CD14-positive monocyte (primary cell): ENCODE measurements at regions not wholly inside any gene's neighbourhood (a gene's known extent, or its start where the extent isn't known, plus 50 kb on each side); places are given as distances from the start of the nearest gene placed in this dataset.

Experiments used
- DNase-seq, 3 donors: peaks; one replicate each; pipeline ENCODE4 v3.0.0-alpha.2; 2011 to 2022
- H2AFZ ChIP-seq: 2 replicates; pipeline ENCODE4 v1.6.0; 2012; ENCODE audit warnings: mild to moderate bottlenecking, low read depth, low read length, inconsistent platforms; ENCODE audit not compliant: insufficient read depth, poor library complexity, severe bottlenecking
- H3K27ac ChIP-seq, 2 donors: 1 replicate in 1 of 2; 2 replicates in 1 of 2; pipeline ENCODE4 v1.5.1; 2012 to 2013; ENCODE audit warnings: low read length in 2 of 2, control low read depth in 1 of 2, inconsistent platforms in 1 of 2, low read depth in 1 of 2, mild to moderate bottlenecking in 1 of 2
- H3K27me3 ChIP-seq, 2 donors: one replicate each; pipeline versions ENCODE4 v1.6.0 to v1.6.1; 2011 to 2013; ENCODE audit warnings: low read length in 2 of 2; ENCODE audit not compliant: control insufficient read depth in 2 of 2, insufficient read depth in 2 of 2
- H3K36me3 ChIP-seq, 2 donors: replicated peaks in 1 of 2; 1 replicate in 1 of 2; 2 replicates in 1 of 2; pipeline versions ENCODE4 v1.5.1 to v1.6.1; 2012 to 2013; ENCODE audit warnings: low read length in 2 of 2, control low read depth in 1 of 2, inconsistent platforms in 1 of 2, mild to moderate bottlenecking in 1 of 2; ENCODE audit not compliant: insufficient read depth in 2 of 2, control insufficient read depth in 1 of 2
- H3K4me1 ChIP-seq, 2 donors: 1 replicate in 1 of 2; 2 replicates in 1 of 2; pipeline versions ENCODE4 v1.5.1 to v1.6.1; 2012 to 2013; ENCODE audit warnings: low read length in 2 of 2, control low read depth in 1 of 2, inconsistent platforms in 1 of 2, mild to moderate bottlenecking in 1 of 2, moderate library complexity in 1 of 2; ENCODE audit not compliant: insufficient read depth in 2 of 2, control insufficient read depth in 1 of 2
- H3K4me2 ChIP-seq: replicated peaks from 2 replicates; pipeline ENCODE3; 2012; ENCODE audit warnings: low read length, moderate library complexity, mild to moderate bottlenecking; ENCODE audit not compliant: poor library complexity, severe bottlenecking; ENCODE audit errors: extremely low read depth
- H3K4me3 ChIP-seq, 3 experiments: fragments of 200-600 bp in 1 of 3; sonication (generic) in 1 of 3; replicated peaks in 1 of 3; 1 replicate in 2 of 3; 2 replicates in 1 of 3; pipeline ENCODE4 v1.5.1; 2011 to 2013; ENCODE audit warnings: low read length in 3 of 3, mild to moderate bottlenecking in 3 of 3, control low read depth in 2 of 3, low read depth in 2 of 3, inconsistent platforms in 1 of 3, moderate library complexity in 1 of 3
- H3K79me2 ChIP-seq: 2 replicates; pipeline ENCODE4 v1.6.0; 2012; ENCODE audit warnings: mild to moderate bottlenecking, control low read depth, inconsistent platforms, low read length, moderate library complexity; ENCODE audit not compliant: insufficient read depth
- H3K9ac ChIP-seq: 2 replicates; pipeline ENCODE4 v1.6.0; 2017; ENCODE audit warnings: low read length, mild to moderate bottlenecking; ENCODE audit not compliant: insufficient read depth, poor library complexity, severe bottlenecking
- H3K9me3 ChIP-seq, 2 donors: replicated peaks in 1 of 2; 1 replicate in 1 of 2; 2 replicates in 1 of 2; pipeline versions ENCODE4 v1.5.1 to v1.6.1; 2012 to 2013; ENCODE audit warnings: low read length in 2 of 2, control low read depth in 1 of 2; ENCODE audit not compliant: control insufficient read depth in 1 of 2, insufficient read depth in 1 of 2
- H4K20me1 ChIP-seq: 2 replicates; pipeline ENCODE4 v1.6.0; 2012; ENCODE audit warnings: mild to moderate bottlenecking, low read length, control low read depth, moderate library complexity; ENCODE audit not compliant: insufficient read depth
- H3K27ac Mint-ChIP-seq, 7 donors: one replicate each; pipeline ENCODE4 v1.8.0; 2020; ENCODE audit warnings: mild to moderate bottlenecking in 7 of 7, mixed read lengths in 7 of 7, moderate library complexity in 6 of 7, inconsistent platforms in 2 of 7
- H3K27me3 Mint-ChIP-seq, 3 donors: one replicate each; pipeline ENCODE4 v1.8.0; 2021 to 2022; ENCODE audit warnings: low read depth in 3 of 3, mild to moderate bottlenecking in 3 of 3, mixed read lengths in 3 of 3, moderate library complexity in 3 of 3, inconsistent platforms in 1 of 3
- H3K36me3 Mint-ChIP-seq, 2 donors: one replicate each; pipeline ENCODE4 v1.8.0; 2020; ENCODE audit warnings: mixed read lengths in 2 of 2, inconsistent platforms in 1 of 2, mild to moderate bottlenecking in 1 of 2
- H3K4me1 Mint-ChIP-seq: one replicate; pipeline ENCODE4 v1.8.0; 2020; ENCODE audit warnings: mild to moderate bottlenecking, mixed read lengths
- H3K4me3 Mint-ChIP-seq, 2 donors: one replicate each; pipeline ENCODE4 v1.8.0; 2020; ENCODE audit warnings: mild to moderate bottlenecking in 2 of 2, mixed read lengths in 2 of 2, moderate library complexity in 1 of 2
- H3K9me3 Mint-ChIP-seq, 7 donors: one replicate each; pipeline ENCODE4 v1.8.0; 2020 to 2022; ENCODE audit warnings: mixed read lengths in 7 of 7, mild to moderate bottlenecking in 6 of 7, moderate library complexity in 6 of 7, inconsistent platforms in 2 of 7
- WGBS: methylation state at CpG from one replicate; pipeline ENCODE4 v1.1.5; 2013; ENCODE audit warnings: missing lambda C conversion rate; ENCODE audit not compliant: insufficient coverage; 5-methylcytosine and 5-hydroxymethylcytosine counted together
- intact Hi-C, 2 donors: fragments of 100-400 bp; cut with micrococcal nuclease; formaldehyde crosslinking; loops; one replicate each; pipeline versions ENCODE4 v1.15.0 to v1.15.1; 2023
- TF ChIP-seq, protein P1 (sequence below): fragments of 200-600 bp; IDR thresholded peaks from one replicate; pipeline ENCODE4 v1.8.0; 2022; ENCODE audit warnings: antibody characterized with exemption, mild to moderate bottlenecking

DNA sequence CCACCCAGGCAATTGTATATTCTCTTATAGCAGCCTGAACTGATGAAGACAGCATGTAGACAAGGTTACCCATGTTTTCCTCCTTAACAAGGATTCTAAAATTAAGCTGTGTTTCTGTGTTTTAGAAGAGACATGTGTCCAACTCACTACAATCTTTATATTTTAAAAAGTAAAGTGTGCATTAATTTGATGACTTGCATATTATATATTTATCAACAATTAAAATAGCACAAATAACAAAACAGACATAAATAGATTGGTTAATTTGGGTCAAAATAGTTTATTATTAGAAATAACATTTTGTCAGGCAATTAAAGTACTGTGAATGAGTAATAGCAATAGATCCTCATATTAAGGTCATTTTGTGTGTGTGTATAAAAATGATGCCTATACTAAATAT is 357.1 kb downstream of the PDGFC start:
- no peaks in the 10 kb centered on the region for H3K27me3 Mint-ChIP-seq
- DNase-seq = no peak
- no peak overlapping the region for H3K4me2 ChIP-seq
- no peaks in the 10 kb centered on the region for H3K27me3 ChIP-seq
- no peak overlapping the region for H3K27ac Mint-ChIP-seq
- no peak overlapping the region for H2AFZ ChIP-seq
- intact Hi-C loops = no loop called here
- no peaks in the 10 kb centered on the region for H3K79me2 ChIP-seq
- TF ChIP-seq, protein P1, sequence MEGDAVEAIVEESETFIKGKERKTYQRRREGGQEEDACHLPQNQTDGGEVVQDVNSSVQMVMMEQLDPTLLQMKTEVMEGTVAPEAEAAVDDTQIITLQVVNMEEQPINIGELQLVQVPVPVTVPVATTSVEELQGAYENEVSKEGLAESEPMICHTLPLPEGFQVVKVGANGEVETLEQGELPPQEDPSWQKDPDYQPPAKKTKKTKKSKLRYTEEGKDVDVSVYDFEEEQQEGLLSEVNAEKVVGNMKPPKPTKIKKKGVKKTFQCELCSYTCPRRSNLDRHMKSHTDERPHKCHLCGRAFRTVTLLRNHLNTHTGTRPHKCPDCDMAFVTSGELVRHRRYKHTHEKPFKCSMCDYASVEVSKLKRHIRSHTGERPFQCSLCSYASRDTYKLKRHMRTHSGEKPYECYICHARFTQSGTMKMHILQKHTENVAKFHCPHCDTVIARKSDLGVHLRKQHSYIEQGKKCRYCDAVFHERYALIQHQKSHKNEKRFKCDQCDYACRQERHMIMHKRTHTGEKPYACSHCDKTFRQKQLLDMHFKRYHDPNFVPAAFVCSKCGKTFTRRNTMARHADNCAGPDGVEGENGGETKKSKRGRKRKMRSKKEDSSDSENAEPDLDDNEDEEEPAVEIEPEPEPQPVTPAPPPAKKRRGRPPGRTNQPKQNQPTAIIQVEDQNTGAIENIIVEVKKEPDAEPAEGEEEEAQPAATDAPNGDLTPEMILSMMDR = no peak
- no peak overlapping the region for H3K27ac ChIP-seq
- H4K20me1 ChIP-seq = no peaks in the 10 kb centered on the region
- peaks cover 0 to 2% (median 0%) of the 10 kb centered on the region in 7 donors for H3K9me3 Mint-ChIP-seq
- peaks cover 2 to 3% of the 10 kb centered on the region in 2 donors for H3K4me1 ChIP-seq
- no peak overlapping the region for H3K9ac ChIP-seq
- H3K36me3 ChIP-seq = no peaks in the 10 kb centered on the region
- H3K4me3 ChIP-seq = no peak overlapping the region
- H3K4me1 Mint-ChIP-seq = peaks cover 5% of the 10 kb centered on the region
- no peaks in the 10 kb centered on the region for H3K36me3 Mint-ChIP-seq
- H3K9me3 ChIP-seq = no peaks in the 10 kb centered on the region
- H3K4me3 Mint-ChIP-seq = no peak overlapping the region

DNA sequence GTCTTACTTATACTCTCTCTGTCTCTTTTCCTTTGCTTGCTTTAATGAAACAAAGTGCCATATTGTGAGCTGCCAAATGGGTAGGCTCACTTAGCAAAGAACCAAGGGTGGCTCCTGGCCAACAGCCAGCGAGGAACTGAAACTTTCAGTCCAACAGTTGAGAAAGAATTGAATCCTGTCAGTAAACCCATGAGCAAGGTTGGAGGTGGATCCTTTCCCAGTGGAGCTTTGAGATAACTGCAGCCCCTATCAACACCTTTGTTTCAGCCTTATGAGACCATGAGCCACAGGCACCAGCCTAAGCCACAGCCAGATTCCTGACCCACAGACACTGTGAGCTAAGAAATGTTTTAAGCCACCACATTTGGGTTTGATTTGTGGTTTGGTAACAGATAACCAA is 362.2 kb downstream of the PDGFC start:
- intact Hi-C loops = no loop called here
- Histone ChIP-seq H3K4me3 (no peak overlapping the region), H3K9me3 (no peaks in the 10 kb centered on the region), H3K27ac (no peak overlapping the region), H3K9ac (no peak overlapping the region), H3K4me1 (peaks cover 6% of the 10 kb centered on the region in 2 donors), H3K36me3 (no peaks in the 10 kb centered on the region), H3K4me2 (no peak overlapping the region), H2AFZ (no peak overlapping the region), H4K20me1 (no peaks in the 10 kb centered on the region), H3K27me3 (no peaks in the 10 kb centered on the region), H3K79me2 (no peaks in the 10 kb centered on the region)
- TF ChIP-seq, protein P1 = no peak
- Mint-ChIP-seq H3K9me3 (peaks cover 0 to 4% (median 0%) of the 10 kb centered on the region in 7 donors), H3K4me3 (no peak overlapping the region), H3K4me1 (peaks cover 9% of the 10 kb centered on the region), H3K27me3 (no peaks in the 10 kb centered on the region), H3K36me3 (no peaks in the 10 kb centered on the region), H3K27ac (peak overlapping the region in 1 of 7 donors; percentile 47)
- WGBS = 13% methylated on average over 1 of the region's 1 CpG
- DNase-seq = peak in 2 of 3 donors; percentile 2 to 8
